ENCODE measurements at regions not wholly inside any gene's neighbourhood (a gene's known extent, or its start where the extent isn't known, plus 50 kb on each side); places are given as distances from the start of the nearest gene placed in this dataset.

DNA sequence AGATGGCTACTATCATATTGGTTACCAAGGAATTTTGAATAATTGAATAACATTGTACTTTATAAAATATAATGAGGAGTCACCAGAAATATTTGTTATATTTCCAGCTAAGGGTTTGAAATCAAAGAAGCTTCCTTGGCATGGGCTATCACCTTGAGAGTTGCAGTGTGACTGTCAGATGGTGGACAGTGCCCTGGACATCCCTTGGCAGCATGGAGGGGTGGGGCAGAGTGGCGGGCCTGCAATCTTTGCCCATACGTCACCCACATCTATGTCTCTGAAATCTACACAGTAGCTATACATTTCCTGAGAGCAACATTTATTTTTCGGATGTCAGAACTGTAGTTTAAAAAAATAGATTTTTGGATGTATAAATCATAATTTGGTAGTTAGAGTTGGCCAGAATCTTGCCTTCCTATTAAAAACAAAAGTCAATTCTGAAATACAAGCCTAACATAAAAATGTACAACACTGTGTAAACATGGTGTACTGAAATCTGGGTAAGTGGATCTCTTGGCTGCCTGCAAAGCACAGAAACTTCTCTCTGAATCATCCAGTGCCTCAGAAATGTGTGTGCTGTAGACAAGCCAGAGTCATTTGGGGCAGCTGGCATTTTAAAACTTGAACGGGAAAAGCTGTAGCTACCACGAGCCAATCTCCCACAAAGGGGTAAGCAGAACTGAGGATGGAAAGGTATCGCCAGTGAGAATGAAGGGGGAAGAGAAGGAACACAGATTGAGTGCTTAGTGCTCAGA lies 124.2 kb upstream of the ARHGAP28 start:
- Histone ChIP-seq H3K9me3 (ENCODE audit: control insufficient read depth, insufficient read depth, low read length) (no peaks in the 10 kb centered on the region), H3K27ac (ENCODE audit: low read depth, low read length) (no peak overlapping the region), H3K4me1 (ENCODE audit: control insufficient read depth, low read length) (no peaks in the 10 kb centered on the region), H3K4me3 (ENCODE audit: low read length) (no peak overlapping the region), H3F3A (ENCODE audit: control insufficient read depth, insufficient read depth) (no peaks in the 10 kb centered on the region), H3K79me2 (ENCODE audit: control insufficient read depth, low read length) (no peaks in the 10 kb centered on the region), H3K27me3 (ENCODE audit: control insufficient read depth, low read length) (no peaks in the 10 kb centered on the region), H4K20me1 (ENCODE audit: control insufficient read depth, insufficient read depth, low read depth, low read length) (no peaks in the 10 kb centered on the region), H3K36me3 (ENCODE audit: control insufficient read depth, low read length) (no peaks in the 10 kb centered on the region), H3K9me2 (replicated peaks; ENCODE audit: control insufficient read depth, low read length) (no peaks in the 10 kb centered on the region), H3K4me2 (ENCODE audit: low read length) (no peak overlapping the region)
- TF ChIP-seq, protein P1, sequence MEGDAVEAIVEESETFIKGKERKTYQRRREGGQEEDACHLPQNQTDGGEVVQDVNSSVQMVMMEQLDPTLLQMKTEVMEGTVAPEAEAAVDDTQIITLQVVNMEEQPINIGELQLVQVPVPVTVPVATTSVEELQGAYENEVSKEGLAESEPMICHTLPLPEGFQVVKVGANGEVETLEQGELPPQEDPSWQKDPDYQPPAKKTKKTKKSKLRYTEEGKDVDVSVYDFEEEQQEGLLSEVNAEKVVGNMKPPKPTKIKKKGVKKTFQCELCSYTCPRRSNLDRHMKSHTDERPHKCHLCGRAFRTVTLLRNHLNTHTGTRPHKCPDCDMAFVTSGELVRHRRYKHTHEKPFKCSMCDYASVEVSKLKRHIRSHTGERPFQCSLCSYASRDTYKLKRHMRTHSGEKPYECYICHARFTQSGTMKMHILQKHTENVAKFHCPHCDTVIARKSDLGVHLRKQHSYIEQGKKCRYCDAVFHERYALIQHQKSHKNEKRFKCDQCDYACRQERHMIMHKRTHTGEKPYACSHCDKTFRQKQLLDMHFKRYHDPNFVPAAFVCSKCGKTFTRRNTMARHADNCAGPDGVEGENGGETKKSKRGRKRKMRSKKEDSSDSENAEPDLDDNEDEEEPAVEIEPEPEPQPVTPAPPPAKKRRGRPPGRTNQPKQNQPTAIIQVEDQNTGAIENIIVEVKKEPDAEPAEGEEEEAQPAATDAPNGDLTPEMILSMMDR (IDR thresholded peaks at IDR 0.05; ENCODE audit: low read depth, low read length, poor library complexity, severe bottlenecking), result no peak
- TF ChIP-seq EZH2phosphoT487 (IDR thresholded peaks at IDR 0.05; ENCODE audit: borderline replicate concordance, low read length), result no peak

DNA sequence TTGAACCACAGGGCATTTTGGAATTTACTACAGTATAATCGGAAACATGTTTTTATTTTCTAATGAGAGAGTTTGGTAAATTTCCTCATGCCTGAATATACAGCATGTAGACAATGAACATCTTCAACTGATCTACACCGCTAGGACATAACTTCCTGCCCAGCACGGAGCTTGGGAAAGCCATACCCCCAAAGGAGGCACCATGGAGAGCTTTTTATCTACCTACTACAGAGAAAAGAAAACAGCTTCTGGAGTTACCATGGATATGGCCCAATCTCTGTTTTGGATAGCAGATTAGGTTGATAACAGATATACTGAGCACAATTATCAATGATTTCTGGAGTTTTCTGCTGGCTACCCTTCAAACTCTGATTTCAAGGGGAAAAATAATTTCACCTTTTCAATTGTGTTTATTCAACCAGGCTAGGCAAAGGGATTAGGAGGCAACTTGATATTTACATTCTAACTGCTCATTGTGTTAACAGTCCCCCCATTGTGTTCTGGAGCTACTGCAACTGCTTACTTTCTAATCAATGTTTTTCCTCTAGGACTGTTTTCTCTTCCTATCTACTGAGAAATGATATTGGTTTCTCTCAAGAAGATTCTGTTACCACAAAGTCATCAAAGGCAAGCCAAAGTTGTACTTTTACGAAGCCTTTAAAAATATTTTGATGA lies 123.0 kb upstream of the ARHGAP28 start:
- no peak for TF ChIP-seq EZH2phosphoT487 (IDR thresholded peaks at IDR 0.05; ENCODE audit: borderline replicate concordance, low read length)
- TF ChIP-seq, protein P1 (IDR thresholded peaks at IDR 0.05; ENCODE audit: low read depth, low read length, poor library complexity, severe bottlenecking), result no peak
- no peaks in the 10 kb centered on the region for H4K20me1 ChIP-seq (ENCODE audit: control insufficient read depth, insufficient read depth, low read depth, low read length)
- H3K79me2 ChIP-seq (ENCODE audit: control insufficient read depth, low read length), result no peaks in the 10 kb centered on the region
- H3K36me3 ChIP-seq (ENCODE audit: control insufficient read depth, low read length), result no peaks in the 10 kb centered on the region
- no peaks in the 10 kb centered on the region for H3K9me2 ChIP-seq (replicated peaks; ENCODE audit: control insufficient read depth, low read length)
- no peaks in the 10 kb centered on the region for H3F3A ChIP-seq (ENCODE audit: control insufficient read depth, insufficient read depth)
- H3K4me3 ChIP-seq (ENCODE audit: low read length), result no peak overlapping the region
- H3K27me3 ChIP-seq (ENCODE audit: control insufficient read depth, low read length), result no peaks in the 10 kb centered on the region
- H3K4me1 ChIP-seq (ENCODE audit: control insufficient read depth, low read length), result no peaks in the 10 kb centered on the region
- H3K27ac ChIP-seq (ENCODE audit: low read depth, low read length), result no peak overlapping the region
- H3K9me3 ChIP-seq (ENCODE audit: control insufficient read depth, insufficient read depth, low read length), result no peaks in the 10 kb centered on the region
- no peak overlapping the region for H3K4me2 ChIP-seq (ENCODE audit: low read length)

DNA sequence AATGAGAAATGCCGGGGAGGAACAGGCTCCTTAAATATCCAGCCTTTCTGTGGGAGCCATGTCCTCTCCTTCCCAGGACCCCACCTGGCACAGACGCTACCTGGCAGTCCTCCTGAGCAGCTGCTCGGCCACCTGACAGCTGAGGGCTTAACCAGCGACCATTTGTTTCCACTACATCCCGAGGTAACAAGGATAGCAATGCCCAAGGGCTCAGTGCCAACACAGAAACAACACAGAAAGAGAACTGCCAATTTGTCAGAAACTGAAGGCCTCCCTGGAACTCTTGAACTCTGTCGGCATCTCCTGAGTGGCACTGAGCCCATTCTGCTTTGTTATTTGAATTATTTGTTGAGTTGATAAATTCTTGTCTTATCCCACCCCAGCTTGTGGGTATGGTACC lies 122.2 kb upstream of the ARHGAP28 start:
- Histone ChIP-seq H3K27ac (ENCODE audit: low read depth, low read length) (no peak overlapping the region), H3K9me3 (ENCODE audit: control insufficient read depth, insufficient read depth, low read length) (no peaks in the 10 kb centered on the region), H3K27me3 (ENCODE audit: control insufficient read depth, low read length) (no peaks in the 10 kb centered on the region), H3K4me1 (ENCODE audit: control insufficient read depth, low read length) (no peaks in the 10 kb centered on the region), H3K9me2 (replicated peaks; ENCODE audit: control insufficient read depth, low read length) (no peaks in the 10 kb centered on the region), H3K4me2 (ENCODE audit: low read length) (no peak overlapping the region), H3K79me2 (ENCODE audit: control insufficient read depth, low read length) (no peaks in the 10 kb centered on the region), H3F3A (ENCODE audit: control insufficient read depth, insufficient read depth) (no peaks in the 10 kb centered on the region), H4K20me1 (ENCODE audit: control insufficient read depth, insufficient read depth, low read depth, low read length) (no peaks in the 10 kb centered on the region), H3K4me3 (ENCODE audit: low read length) (no peak overlapping the region), H3K36me3 (ENCODE audit: control insufficient read depth, low read length) (no peaks in the 10 kb centered on the region)
- TF ChIP-seq, protein P1 (IDR thresholded peaks at IDR 0.05; ENCODE audit: low read depth, low read length, poor library complexity, severe bottlenecking), result no peak
- no peak for TF ChIP-seq EZH2phosphoT487 (IDR thresholded peaks at IDR 0.05; ENCODE audit: borderline replicate concordance, low read length)

All from DOHH2 (cell line).